Keratinocyte (primary cell): ENCODE measurements at regions not wholly inside any gene's neighbourhood (a gene's known extent, or its start where the extent isn't known, plus 50 kb on each side); places are given as distances from the start of the nearest gene placed in this dataset.

Experiments
- DNase-seq: peaks from one replicate; pipeline ENCODE4 v3.0.0-alpha.2; 2011; ENCODE audit warnings: low read depth, missing footprints, low spot score
- FAIRE-seq: peaks from 2 replicates; lab custom pipeline; 2011; peaks lifted over from hg19 to GRCh38; lab: Jason Lieb, UNC
- H2AFZ ChIP-seq: 2 replicates; pipeline ENCODE4 v1.6.0; 2012; ENCODE audit warnings: low read length, control low read depth, inconsistent platforms; ENCODE audit not compliant: control insufficient read depth
- H3K27ac ChIP-seq: 2 replicates; pipeline ENCODE4 v1.5.1; 2011; ENCODE audit warnings: low read length; ENCODE audit not compliant: control insufficient read depth, insufficient read depth
- H3K27me3 ChIP-seq: 3 replicates; pipeline ENCODE4 v1.6.0; 2011; ENCODE audit warnings: low read length; ENCODE audit not compliant: control insufficient read depth, insufficient read depth; ENCODE audit errors: extremely low read depth
- H3K36me3 ChIP-seq, 2 experiments: 2 replicates in 1 of 2; 3 replicates in 1 of 2; pipeline ENCODE4 v1.5.1; 2011; ENCODE audit warnings: low read length in 2 of 2, mild to moderate bottlenecking in 1 of 2; ENCODE audit not compliant: control insufficient read depth in 2 of 2, insufficient read depth in 2 of 2; ENCODE audit errors: extremely low read depth in 1 of 2
- H3K4me1 ChIP-seq: 3 replicates; pipeline ENCODE4 v1.5.1; 2011; ENCODE audit warnings: low read length; ENCODE audit not compliant: control insufficient read depth, insufficient read depth; ENCODE audit errors: extremely low read depth
- H3K4me2 ChIP-seq: 3 replicates; pipeline ENCODE4 v1.6.0; 2011; ENCODE audit warnings: low read depth, low read length; ENCODE audit not compliant: control insufficient read depth, insufficient read depth; ENCODE audit errors: extremely low read depth
- H3K4me3 ChIP-seq, 3 experiments: fragments of 200-600 bp in 1 of 3; sonication (generic) in 1 of 3; 2 replicates in 2 of 3; 3 replicates in 1 of 3; pipeline ENCODE4 v1.5.1; 2011 to 2016; ENCODE audit warnings: low read length in 3 of 3, mild to moderate bottlenecking in 3 of 3, control low read depth in 2 of 3, inconsistent platforms in 1 of 3, low read depth in 1 of 3, mixed read lengths in 1 of 3, mixed run types in 1 of 3, moderate library complexity in 1 of 3; ENCODE audit not compliant: control insufficient read depth in 2 of 3, insufficient read depth in 2 of 3; ENCODE audit errors: extremely low read depth in 1 of 3
- H3K79me2 ChIP-seq: 2 replicates; pipeline ENCODE4 v1.6.0; 2012; ENCODE audit warnings: low read length; ENCODE audit not compliant: control insufficient read depth, insufficient read depth
- H3K9ac ChIP-seq: 3 replicates; pipeline ENCODE4 v1.6.0; 2011; ENCODE audit warnings: low read length; ENCODE audit not compliant: control insufficient read depth, insufficient read depth; ENCODE audit errors: extremely low read depth
- H3K9me1 ChIP-seq: 3 replicates; pipeline ENCODE4 v1.6.0; 2011; ENCODE audit warnings: low read length; ENCODE audit not compliant: control insufficient read depth, insufficient read depth; ENCODE audit errors: extremely low read depth
- H3K9me3 ChIP-seq: 2 replicates; pipeline ENCODE4 v1.5.1; 2012; ENCODE audit warnings: low read depth, low read length; ENCODE audit not compliant: control insufficient read depth
- H4K20me1 ChIP-seq: 3 replicates; pipeline ENCODE4 v1.6.0; 2011; ENCODE audit warnings: low read length; ENCODE audit not compliant: control insufficient read depth, insufficient read depth; ENCODE audit errors: extremely low read depth
- EZH2 ChIP-seq: IDR thresholded peaks from one replicate; pipeline ENCODE4 v1.6.1; 2012; ENCODE audit warnings: inconsistent platforms, mild to moderate bottlenecking, low read length, moderate library complexity
- dilution Hi-C: fragments of 300-500 bp; cut with MboI; formaldehyde crosslinking; loops from one replicate; pipeline ENCODE4 v1.7.0; 2020; ENCODE audit warnings: low sequenced_read_pairs; ENCODE audit not compliant: extremely low pct_ligation_motif_present
- TF ChIP-seq, protein P1 (sequence below), 3 experiments: IDR thresholded peaks in 1 of 3; conservative IDR thresholded peaks in 1 of 3; optimal IDR thresholded peaks in 1 of 3; 2 replicates in 2 of 3; 3 replicates in 1 of 3; pipeline versions ENCODE3 to v1.5.1; 2011; ENCODE audit warnings: low read length in 3 of 3, mild to moderate bottlenecking in 3 of 3, moderate library complexity in 2 of 3, control low read depth in 1 of 3, inconsistent platforms in 1 of 3; ENCODE audit not compliant: insufficient read depth in 2 of 3; ENCODE audit errors: extremely low read depth in 1 of 3

DNA sequence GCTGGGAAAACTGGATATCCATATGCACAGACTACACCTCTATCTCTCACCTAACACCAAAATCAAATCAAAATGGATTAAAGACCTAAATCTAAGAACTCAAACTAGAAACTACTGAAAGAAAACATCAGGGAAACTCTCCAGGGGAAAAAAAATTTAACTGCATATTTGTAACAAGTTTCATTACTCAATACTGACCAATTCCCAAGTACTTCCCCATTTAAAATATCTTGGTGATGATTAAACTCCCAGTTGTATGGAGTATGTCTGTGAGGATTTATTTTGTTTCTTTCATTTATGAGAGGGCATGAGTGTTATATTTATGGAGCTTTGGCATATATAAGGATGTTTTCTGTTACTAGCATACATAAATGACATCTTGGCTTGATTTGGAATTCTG, 112.3 kb upstream of the IL15 start:
- H3K4me1 ChIP-seq, result no peaks in the 10 kb centered on the region
- no peaks in the 10 kb centered on the region for H3K79me2 ChIP-seq
- TF ChIP-seq, protein P1, sequence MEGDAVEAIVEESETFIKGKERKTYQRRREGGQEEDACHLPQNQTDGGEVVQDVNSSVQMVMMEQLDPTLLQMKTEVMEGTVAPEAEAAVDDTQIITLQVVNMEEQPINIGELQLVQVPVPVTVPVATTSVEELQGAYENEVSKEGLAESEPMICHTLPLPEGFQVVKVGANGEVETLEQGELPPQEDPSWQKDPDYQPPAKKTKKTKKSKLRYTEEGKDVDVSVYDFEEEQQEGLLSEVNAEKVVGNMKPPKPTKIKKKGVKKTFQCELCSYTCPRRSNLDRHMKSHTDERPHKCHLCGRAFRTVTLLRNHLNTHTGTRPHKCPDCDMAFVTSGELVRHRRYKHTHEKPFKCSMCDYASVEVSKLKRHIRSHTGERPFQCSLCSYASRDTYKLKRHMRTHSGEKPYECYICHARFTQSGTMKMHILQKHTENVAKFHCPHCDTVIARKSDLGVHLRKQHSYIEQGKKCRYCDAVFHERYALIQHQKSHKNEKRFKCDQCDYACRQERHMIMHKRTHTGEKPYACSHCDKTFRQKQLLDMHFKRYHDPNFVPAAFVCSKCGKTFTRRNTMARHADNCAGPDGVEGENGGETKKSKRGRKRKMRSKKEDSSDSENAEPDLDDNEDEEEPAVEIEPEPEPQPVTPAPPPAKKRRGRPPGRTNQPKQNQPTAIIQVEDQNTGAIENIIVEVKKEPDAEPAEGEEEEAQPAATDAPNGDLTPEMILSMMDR (optimal IDR thresholded peaks at IDR 0.05 in 1 of 3, IDR thresholded peaks at IDR 0.05 in 1 of 3, conservative IDR thresholded peaks at IDR 0.05 in 1 of 3; ENCODE audit: extremely low read depth in 1 of 3, insufficient read depth in 2 of 3, low read length in 3 of 3), result no peak
- no peak for TF ChIP-seq EZH2
- H3K4me3 ChIP-seq, result no peak overlapping the region
- DNase-seq, result no peak
- H3K9me3 ChIP-seq, result no peaks in the 10 kb centered on the region
- H3K4me2 ChIP-seq, result no peak overlapping the region
- no peaks in the 10 kb centered on the region for H3K9me1 ChIP-seq
- no peak overlapping the region for H3K9ac ChIP-seq
- H3K27ac ChIP-seq, result no peak overlapping the region
- H2AFZ ChIP-seq, result no peak overlapping the region
- dilution Hi-C loops, result no loop called here
- no peaks in the 10 kb centered on the region for H3K36me3 ChIP-seq
- no peak for FAIRE-seq
- H3K27me3 ChIP-seq, result no peaks in the 10 kb centered on the region
- H4K20me1 ChIP-seq, result no peaks in the 10 kb centered on the region

GRCh38 chr4:141524841-141525240, 111.5 kb upstream of the IL15 start:
- no peak overlapping the region for H3K4me3 ChIP-seq
- no peaks in the 10 kb centered on the region for H3K36me3 ChIP-seq

More at GRCh38 chr4:141524841-141525240, 111.5 kb upstream of the IL15 start:
- no peak overlapping the region for H3K4me2 ChIP-seq
- no peaks in the 10 kb centered on the region for H3K79me2 ChIP-seq
- no peaks in the 10 kb centered on the region for H3K9me1 ChIP-seq
- dilution Hi-C loops, result no loop called here
- H3K27me3 ChIP-seq, result no peaks in the 10 kb centered on the region
- H3K9me3 ChIP-seq, result no peaks in the 10 kb centered on the region
- H2AFZ ChIP-seq, result no peak overlapping the region
- no peaks in the 10 kb centered on the region for H3K4me1 ChIP-seq
- no peak for TF ChIP-seq EZH2
- TF ChIP-seq, protein P1 (optimal IDR thresholded peaks at IDR 0.05 in 1 of 3, IDR thresholded peaks at IDR 0.05 in 1 of 3, conservative IDR thresholded peaks at IDR 0.05 in 1 of 3; ENCODE audit: extremely low read depth in 1 of 3, insufficient read depth in 2 of 3, low read length in 3 of 3), result no peak
- no peaks in the 10 kb centered on the region for H4K20me1 ChIP-seq
- no peak overlapping the region for H3K9ac ChIP-seq
- no peak overlapping the region for H3K27ac ChIP-seq
- no peak for FAIRE-seq
- DNase-seq, result no peak
